GM12878 (cell line): ENCODE measurements at regions not wholly inside any gene's neighbourhood (a gene's known extent, or its start where the extent isn't known, plus 50 kb on each side); places are given as distances from the start of the nearest gene placed in this dataset.
"Not testable (repeated sequence)": the region's sequence is repeated elsewhere in the genome, so short reads cannot be mapped to it uniquely, and the experiment has no call there.

Experiments used
- ATAC-seq: fragments of 200-7000 bp; cut with Tn5 transposase; 3 replicates; pipeline ENCODE4 v1.9.1; 2020; ENCODE audit warnings: mild to moderate bottlenecking, moderate library complexity
- BruUV-seq: library from RNA; stranded (reverse); fragments of 400-500 nt; replicated peaks from 2 replicates; lab custom pipeline; 2021; lab: Mats Ljungman, UMichigan
- CTCF ChIA-PET: fragments of 300-600 bp; sonication (Branson Sonifier 250); formaldehyde crosslinking; extraction: SDS; loops from one replicate; lab custom pipeline; 2021; ENCODE audit warnings: inconsistent platforms; lab: Yijun Ruan, JAX
- POLR2A ChIA-PET: fragments of 350-600 bp; formaldehyde crosslinking; extraction: SDS; loops from one replicate; lab custom pipeline; 2021; ENCODE audit warnings: inconsistent platforms; lab: Charles Lee
- RAD21 ChIA-PET: fragments of 300-600 bp; sonication (Branson Sonifier 250); formaldehyde crosslinking; loops from one replicate; lab custom pipeline; 2023; ENCODE audit warnings: antibody characterized with exemption; ENCODE audit not compliant: unreplicated experiment; lab: Charles Lee
- SMC1A ChIA-PET: fragments of 300-600 bp; sonication (Branson Sonifier 250); formaldehyde crosslinking; loops from one replicate; lab custom pipeline; 2023; ENCODE audit not compliant: unreplicated experiment, uncharacterized antibody; lab: Charles Lee
- DNase-seq: peaks from one replicate; pipeline ENCODE4 v3.0.0-alpha.2; 2011; ENCODE audit warnings: low read depth, low spot score
- FAIRE-seq: peaks from 3 replicates; lab custom pipeline; 2011; peaks lifted over from hg19 to GRCh38; lab: Jason Lieb, UNC
- H2AFZ ChIP-seq: 2 replicates; pipeline ENCODE4 v1.6.0; 2011; ENCODE audit warnings: low read depth, low read length, control low read depth; ENCODE audit not compliant: control insufficient read depth
- H3K27ac ChIP-seq: 2 replicates; pipeline ENCODE4 v1.5.1; 2011; ENCODE audit warnings: control low read depth; ENCODE audit not compliant: control insufficient read depth, insufficient read depth
- H3K27me3 ChIP-seq, 2 experiments: replicated peaks in 1 of 2; 2 replicates each; pipeline versions ENCODE4 v1.6.0 to v1.6.1; 2011; ENCODE audit warnings: low read length in 1 of 2; ENCODE audit not compliant: control insufficient read depth in 2 of 2, insufficient read depth in 2 of 2
- H3K36me3 ChIP-seq, 2 experiments: 2 replicates each; pipeline ENCODE4 v1.5.1; 2011; ENCODE audit warnings: low read length in 1 of 2; ENCODE audit not compliant: control insufficient read depth in 2 of 2, insufficient read depth in 2 of 2
- H3K4me1 ChIP-seq: 2 replicates; pipeline ENCODE4 v1.6.1; 2011; ENCODE audit warnings: mild to moderate bottlenecking, low read length, moderate library complexity, mixed read lengths; ENCODE audit not compliant: control insufficient read depth, insufficient read depth
- H3K4me2 ChIP-seq: 2 replicates; pipeline ENCODE4 v1.6.0; 2011; ENCODE audit warnings: control low read depth; ENCODE audit not compliant: control insufficient read depth, insufficient read depth
- H3K4me3 ChIP-seq: fragments of 200-600 bp; sonication (generic); 2 replicates; pipeline ENCODE4 v1.5.1; 2016
- H3K79me2 ChIP-seq: 2 replicates; pipeline ENCODE4 v1.6.0; 2011; ENCODE audit warnings: low read length; ENCODE audit not compliant: control insufficient read depth, insufficient read depth
- H3K9ac ChIP-seq: 2 replicates; pipeline ENCODE4 v1.8.0; 2011; ENCODE audit warnings: low read length, control low read depth, mixed read lengths; ENCODE audit not compliant: control insufficient read depth, insufficient read depth
- H3K9me3 ChIP-seq: replicated peaks from 3 replicates; pipeline ENCODE4 v1.5.1; 2011; ENCODE audit warnings: mild to moderate bottlenecking, low read length; ENCODE audit not compliant: control insufficient read depth, insufficient read depth
- H4K20me1 ChIP-seq: 2 replicates; pipeline ENCODE4 v1.6.0; 2011; ENCODE audit not compliant: control insufficient read depth, insufficient read depth
- MYB ChIP-seq: fragments of 150-350 bp; IDR thresholded peaks from 2 replicates; pipeline ENCODE4 v1.6.1; 2014; ENCODE audit warnings: mild to moderate bottlenecking, low read depth, low read length, borderline replicate concordance
- POLR2AphosphoS5 ChIP-seq: IDR thresholded peaks from 2 replicates; pipeline ENCODE4 v1.6.1; 2011; ENCODE audit warnings: mild to moderate bottlenecking, low read length, inconsistent platforms
- TCF12 ChIP-seq: IDR thresholded peaks from 2 replicates; pipeline ENCODE4 v1.6.1; 2011; ENCODE audit warnings: low read depth, mild to moderate bottlenecking, low read length
- WGBS: methylation state at CpG from one replicate; pipeline ENCODE4 v1.1.6; 2016; ENCODE audit warnings: low lambda C conversion rate; ENCODE audit not compliant: insufficient replicate concordance, insufficient coverage; ENCODE audit errors: missing lambda C conversion rate; 5-methylcytosine and 5-hydroxymethylcytosine counted together
- in situ Hi-C: fragments of 300-500 bp; cut with MboI; formaldehyde crosslinking; loops from 9 replicates; pipeline ENCODE4 v1.14.3; 2018; ENCODE audit warnings: mixed read lengths
- intact Hi-C: fragments of 100-400 bp; cut with micrococcal nuclease; formaldehyde crosslinking; loops from one replicate; pipeline ENCODE4 v1.14.2; 2022; ENCODE audit not compliant: unreplicated experiment
- TF ChIP-seq, protein P1 (sequence below): IDR thresholded peaks from 2 replicates; pipeline ENCODE4 v1.6.1; 2012; ENCODE audit warnings: mild to moderate bottlenecking, low read depth, low read length
- TF ChIP-seq, protein P2 (sequence below): fragments of 450-650 bp; IDR thresholded peaks from 2 replicates; pipeline ENCODE4 v1.6.1; 2018; ENCODE audit warnings: mild to moderate bottlenecking, low read depth, moderate library complexity; ENCODE audit not compliant: partially characterized antibody

DNA sequence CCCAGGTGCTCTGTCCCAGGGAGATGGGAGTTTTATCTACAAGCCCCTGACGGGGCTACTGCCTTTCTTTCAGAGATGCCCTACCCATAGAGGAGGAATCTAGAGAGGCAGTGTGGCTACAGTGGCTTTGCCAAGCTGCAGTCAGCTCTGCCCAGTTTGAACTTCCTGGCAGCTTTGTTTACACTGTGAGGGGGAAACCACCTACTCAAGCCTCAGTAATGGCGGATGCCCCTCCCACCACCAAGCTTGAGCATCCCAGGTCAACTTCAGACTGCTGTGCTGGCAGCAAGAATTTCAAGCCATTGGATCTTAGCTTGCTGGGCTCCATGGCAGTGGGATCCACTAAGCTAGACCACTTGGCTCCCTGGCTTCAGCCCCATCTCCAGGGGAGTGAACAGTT is 53.1 kb upstream of the TMEM252 start:
- POLR2A ChIA-PET: interaction anchor here (0.6 kb wide), 1 partner anchor 71 kb away, joined by 3 read pairs; no protein-coding TSS in a partner anchor
- H3K27ac ChIP-seq, DNase-seq, RAD21 ChIA-PET, FAIRE-seq, H3K79me2 ChIP-seq, H3K36me3 ChIP-seq, H3K27me3 ChIP-seq, H4K20me1 ChIP-seq, ATAC-seq, H3K4me3 ChIP-seq, H3K4me1 ChIP-seq, H3K9ac ChIP-seq, intact Hi-C loops, H3K4me2 ChIP-seq, in situ Hi-C loops, BruUV-seq, H3K9me3 ChIP-seq, H2AFZ ChIP-seq: not testable (repeated sequence)
- CTCF ChIA-PET: interaction anchor here (1.3 kb wide), 1 partner anchor 8 kb away, joined by 5 read pairs; no protein-coding TSS in a partner anchor
- 21% methylated on average over 2 of the region's 2 CpGs for WGBS
- SMC1A ChIA-PET: interaction anchor here (1.5 kb wide), 1 partner anchor 171 kb away, joined by 3 read pairs; no protein-coding TSS in a partner anchor

DNA sequence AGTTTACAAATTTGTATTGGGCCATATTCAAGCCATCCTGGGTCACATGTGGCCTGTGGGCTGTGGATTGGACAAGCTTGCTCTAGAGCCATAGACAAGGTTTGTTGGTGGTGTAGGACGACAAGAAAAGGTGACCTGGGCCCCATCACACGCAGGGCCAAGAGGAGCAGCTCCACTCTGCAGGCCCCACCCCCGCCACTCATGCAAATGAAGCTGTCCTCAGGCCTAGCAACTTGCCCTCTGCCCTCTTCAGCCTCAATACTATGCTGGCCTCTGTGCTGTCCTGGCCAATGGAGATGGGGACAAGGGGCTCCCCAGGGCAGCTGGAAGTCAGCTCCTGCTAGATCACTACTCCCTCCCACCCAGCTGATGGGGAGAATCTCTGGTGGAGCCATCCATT is 55.2 kb upstream of the TMEM252 start:
- Histone ChIP-seq H3K27me3 (no peaks in the 10 kb centered on the region), H3K79me2 (no peaks in the 10 kb centered on the region), H3K4me2 (no peak overlapping the region), H3K4me1 (no peaks in the 10 kb centered on the region), H3K9me3 (no peaks in the 10 kb centered on the region; the same call in 2 of the 3 replicates), H3K27ac (no peak overlapping the region), H4K20me1 (no peaks in the 10 kb centered on the region), H2AFZ (no peak overlapping the region), H3K4me3 (no peak overlapping the region), H3K36me3 (no peaks in the 10 kb centered on the region), H3K9ac (no peak overlapping the region)
- CTCF ChIA-PET: interaction anchor here (0.8 kb wide), 1 partner anchor 404 kb away, joined by 3 read pairs; no protein-coding TSS in a partner anchor
- SMC1A ChIA-PET: interaction anchor here (1.0 kb wide), 1 partner anchor 90 kb away, joined by 4 read pairs; no protein-coding TSS in a partner anchor
- in situ Hi-C loops: no loop called here
- FAIRE-seq: no peak
- intact Hi-C loops: no loop called here
- ATAC-seq: no peak
- RAD21 ChIA-PET: no interaction called here
- POLR2A ChIA-PET: interaction anchor here (0.6 to 0.7 kb wide), 3 partner anchors 15 to 145 kb away, joined by 3 to 6 read pairs (median 3); no protein-coding TSS in a partner anchor
- WGBS: 44% methylated on average over 3 of the region's 3 CpGs
- no peak for DNase-seq
- no TSS peak for BruUV-seq
- TF ChIP-seq TCF12 (no peak), POLR2AphosphoS5 (no peak), MYB (no peak)
- TF ChIP-seq, protein P1, sequence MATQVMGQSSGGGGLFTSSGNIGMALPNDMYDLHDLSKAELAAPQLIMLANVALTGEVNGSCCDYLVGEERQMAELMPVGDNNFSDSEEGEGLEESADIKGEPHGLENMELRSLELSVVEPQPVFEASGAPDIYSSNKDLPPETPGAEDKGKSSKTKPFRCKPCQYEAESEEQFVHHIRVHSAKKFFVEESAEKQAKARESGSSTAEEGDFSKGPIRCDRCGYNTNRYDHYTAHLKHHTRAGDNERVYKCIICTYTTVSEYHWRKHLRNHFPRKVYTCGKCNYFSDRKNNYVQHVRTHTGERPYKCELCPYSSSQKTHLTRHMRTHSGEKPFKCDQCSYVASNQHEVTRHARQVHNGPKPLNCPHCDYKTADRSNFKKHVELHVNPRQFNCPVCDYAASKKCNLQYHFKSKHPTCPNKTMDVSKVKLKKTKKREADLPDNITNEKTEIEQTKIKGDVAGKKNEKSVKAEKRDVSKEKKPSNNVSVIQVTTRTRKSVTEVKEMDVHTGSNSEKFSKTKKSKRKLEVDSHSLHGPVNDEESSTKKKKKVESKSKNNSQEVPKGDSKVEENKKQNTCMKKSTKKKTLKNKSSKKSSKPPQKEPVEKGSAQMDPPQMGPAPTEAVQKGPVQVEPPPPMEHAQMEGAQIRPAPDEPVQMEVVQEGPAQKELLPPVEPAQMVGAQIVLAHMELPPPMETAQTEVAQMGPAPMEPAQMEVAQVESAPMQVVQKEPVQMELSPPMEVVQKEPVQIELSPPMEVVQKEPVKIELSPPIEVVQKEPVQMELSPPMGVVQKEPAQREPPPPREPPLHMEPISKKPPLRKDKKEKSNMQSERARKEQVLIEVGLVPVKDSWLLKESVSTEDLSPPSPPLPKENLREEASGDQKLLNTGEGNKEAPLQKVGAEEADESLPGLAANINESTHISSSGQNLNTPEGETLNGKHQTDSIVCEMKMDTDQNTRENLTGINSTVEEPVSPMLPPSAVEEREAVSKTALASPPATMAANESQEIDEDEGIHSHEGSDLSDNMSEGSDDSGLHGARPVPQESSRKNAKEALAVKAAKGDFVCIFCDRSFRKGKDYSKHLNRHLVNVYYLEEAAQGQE: no peak
- TF ChIP-seq, protein P2, sequence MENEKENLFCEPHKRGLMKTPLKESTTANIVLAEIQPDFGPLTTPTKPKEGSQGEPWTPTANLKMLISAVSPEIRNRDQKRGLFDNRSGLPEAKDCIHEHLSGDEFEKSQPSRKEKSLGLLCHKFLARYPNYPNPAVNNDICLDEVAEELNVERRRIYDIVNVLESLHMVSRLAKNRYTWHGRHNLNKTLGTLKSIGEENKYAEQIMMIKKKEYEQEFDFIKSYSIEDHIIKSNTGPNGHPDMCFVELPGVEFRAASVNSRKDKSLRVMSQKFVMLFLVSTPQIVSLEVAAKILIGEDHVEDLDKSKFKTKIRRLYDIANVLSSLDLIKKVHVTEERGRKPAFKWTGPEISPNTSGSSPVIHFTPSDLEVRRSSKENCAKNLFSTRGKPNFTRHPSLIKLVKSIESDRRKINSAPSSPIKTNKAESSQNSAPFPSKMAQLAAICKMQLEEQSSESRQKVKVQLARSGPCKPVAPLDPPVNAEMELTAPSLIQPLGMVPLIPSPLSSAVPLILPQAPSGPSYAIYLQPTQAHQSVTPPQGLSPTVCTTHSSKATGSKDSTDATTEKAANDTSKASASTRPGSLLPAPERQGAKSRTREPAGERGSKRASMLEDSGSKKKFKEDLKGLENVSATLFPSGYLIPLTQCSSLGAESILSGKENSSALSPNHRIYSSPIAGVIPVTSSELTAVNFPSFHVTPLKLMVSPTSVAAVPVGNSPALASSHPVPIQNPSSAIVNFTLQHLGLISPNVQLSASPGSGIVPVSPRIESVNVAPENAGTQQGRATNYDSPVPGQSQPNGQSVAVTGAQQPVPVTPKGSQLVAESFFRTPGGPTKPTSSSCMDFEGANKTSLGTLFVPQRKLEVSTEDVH: no peak
